ENCODE measurements at regions not wholly inside any gene's neighbourhood (a gene's known extent, or its start where the extent isn't known, plus 50 kb on each side); places are given as distances from the start of the nearest gene placed in this dataset.

DNA sequence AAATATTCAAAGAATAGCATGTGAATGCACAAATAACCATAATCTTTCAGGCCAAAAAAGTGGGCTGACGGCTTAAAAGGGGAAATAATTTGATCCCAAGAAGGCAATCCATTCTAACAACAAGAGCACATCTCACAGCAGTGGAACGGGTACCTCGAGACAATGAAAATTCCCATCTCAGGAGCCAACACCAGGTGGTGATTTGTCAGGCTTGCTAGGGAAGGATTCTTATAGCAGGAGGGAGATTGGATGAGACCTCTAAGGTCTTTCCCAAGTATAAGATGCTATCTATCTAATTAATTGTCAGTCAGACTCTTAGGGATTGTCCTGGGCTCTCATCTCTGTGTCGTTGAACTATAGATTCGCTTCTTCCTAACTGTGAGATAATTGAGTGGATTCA is 284.0 kb downstream of the ETS1 start:
- TF ChIP-seq CTCF (IDR thresholded peaks at IDR 0.05; ENCODE audit: unreplicated experiment): no peak
- DNase-seq (ENCODE audit: low spot score): no peak
- H3K27me3 Mint-ChIP-seq (ENCODE audit: unreplicated experiment): no peaks in the 10 kb centered on the region

DNA sequence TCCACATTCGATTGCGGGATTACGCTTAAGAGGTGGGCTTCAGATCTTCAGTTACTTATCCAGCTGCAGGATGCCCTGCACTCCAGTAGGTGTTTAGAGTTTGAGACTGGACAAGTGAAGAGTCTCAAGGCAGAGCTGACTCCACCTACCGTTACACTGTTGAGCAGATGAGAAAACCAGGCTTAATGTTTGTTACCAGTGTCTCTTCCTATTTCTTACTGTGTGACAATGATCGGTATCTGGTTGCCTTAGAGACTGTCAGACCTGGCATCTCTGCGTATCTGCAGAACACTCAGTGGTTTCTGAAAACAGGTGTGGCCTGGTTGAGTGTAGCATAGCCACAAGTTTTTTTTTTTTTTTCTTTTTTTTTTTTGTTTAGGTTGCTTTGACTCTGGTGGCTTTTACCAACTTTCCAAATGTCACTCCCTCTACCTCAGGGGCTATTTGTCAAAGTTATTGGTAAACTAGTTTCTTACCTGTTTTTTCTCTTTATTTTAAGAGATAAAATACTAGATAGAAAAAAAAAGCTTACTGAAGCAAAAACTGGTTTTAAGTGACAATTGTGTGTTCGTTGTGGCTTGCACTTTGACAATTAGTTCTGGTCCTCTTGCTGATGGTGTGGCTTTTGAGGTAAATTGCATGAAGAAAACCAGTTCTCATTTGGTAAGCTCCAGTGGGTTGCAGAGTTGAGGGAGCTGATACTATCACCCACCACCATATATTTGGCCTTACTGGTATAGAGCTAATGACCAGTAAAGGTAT is 284.8 kb downstream of the ETS1 start:
- no peak for DNase-seq (ENCODE audit: low spot score)
- H3K27ac Mint-ChIP-seq (ENCODE audit: unreplicated experiment): no peak overlapping the region
- H3K4me3 Mint-ChIP-seq (ENCODE audit: unreplicated experiment): no peak overlapping the region
- H3K4me1 Mint-ChIP-seq (ENCODE audit: unreplicated experiment): peaks cover 2% of the 10 kb centered on the region
- no peaks in the 10 kb centered on the region for H3K36me3 Mint-ChIP-seq (ENCODE audit: low read depth, unreplicated experiment)
- no peak for TF ChIP-seq CTCF (IDR thresholded peaks at IDR 0.05; ENCODE audit: unreplicated experiment)
- H3K9me3 Mint-ChIP-seq (ENCODE audit: unreplicated experiment): no peaks in the 10 kb centered on the region
- H3K27me3 Mint-ChIP-seq (ENCODE audit: unreplicated experiment): no peaks in the 10 kb centered on the region

More for the DNA sequence above, 284.0 kb downstream of the ETS1 start:
- Mint-ChIP-seq H3K4me1 (ENCODE audit: unreplicated experiment) (peaks cover 2% of the 10 kb centered on the region), H3K4me3 (ENCODE audit: unreplicated experiment) (no peak overlapping the region), H3K36me3 (ENCODE audit: low read depth, unreplicated experiment) (no peaks in the 10 kb centered on the region), H3K27ac (ENCODE audit: unreplicated experiment) (no peak overlapping the region), H3K9me3 (ENCODE audit: unreplicated experiment) (no peaks in the 10 kb centered on the region)

DNA sequence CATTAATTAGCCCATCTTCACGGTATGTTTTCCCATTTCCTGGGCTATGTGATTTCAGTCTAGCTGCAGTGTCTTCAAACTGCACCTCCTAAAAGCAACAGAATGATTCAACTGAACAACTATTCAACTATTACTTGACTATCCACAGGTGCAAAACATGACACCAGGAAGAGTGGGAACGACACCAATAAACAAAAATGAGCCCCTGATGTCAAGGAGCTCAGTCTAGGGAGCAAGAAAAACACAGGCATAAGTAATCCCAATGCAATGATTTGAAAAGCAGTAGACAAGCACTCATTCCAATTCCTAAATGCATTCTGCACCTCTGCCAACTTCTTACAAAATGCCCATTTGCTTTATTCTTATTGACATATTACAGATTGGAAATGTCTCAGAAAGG is 285.6 kb downstream of the ETS1 start:
- H3K27ac Mint-ChIP-seq (ENCODE audit: unreplicated experiment): no peak overlapping the region
- no peak for DNase-seq (ENCODE audit: low spot score)
- peaks cover 2% of the 10 kb centered on the region for H3K4me1 Mint-ChIP-seq (ENCODE audit: unreplicated experiment)
- H3K36me3 Mint-ChIP-seq (ENCODE audit: low read depth, unreplicated experiment): no peaks in the 10 kb centered on the region
- H3K9me3 Mint-ChIP-seq (ENCODE audit: unreplicated experiment): no peaks in the 10 kb centered on the region
- H3K4me3 Mint-ChIP-seq (ENCODE audit: unreplicated experiment): no peak overlapping the region
- H3K27me3 Mint-ChIP-seq (ENCODE audit: unreplicated experiment): no peaks in the 10 kb centered on the region
- no peak for TF ChIP-seq CTCF (IDR thresholded peaks at IDR 0.05; ENCODE audit: unreplicated experiment)

- Mint-ChIP-seq H3K27me3 (ENCODE audit: unreplicated experiment) (no peaks in the 10 kb centered on the region), H3K4me3 (ENCODE audit: unreplicated experiment) (no peak overlapping the region), H3K27ac (ENCODE audit: unreplicated experiment) (no peak overlapping the region), H3K9me3 (ENCODE audit: unreplicated experiment) (no peaks in the 10 kb centered on the region), H3K36me3 (ENCODE audit: low read depth, unreplicated experiment) (no peaks in the 10 kb centered on the region), H3K4me1 (ENCODE audit: unreplicated experiment) (peaks cover under 1% of the 10 kb centered on the region)
- no peak for TF ChIP-seq CTCF (IDR thresholded peaks at IDR 0.05; ENCODE audit: unreplicated experiment)
- DNase-seq (ENCODE audit: low spot score): no peak
Observed at GRCh38 chr11:128300785-128301184, 286.6 kb downstream of the ETS1 start.

DNA sequence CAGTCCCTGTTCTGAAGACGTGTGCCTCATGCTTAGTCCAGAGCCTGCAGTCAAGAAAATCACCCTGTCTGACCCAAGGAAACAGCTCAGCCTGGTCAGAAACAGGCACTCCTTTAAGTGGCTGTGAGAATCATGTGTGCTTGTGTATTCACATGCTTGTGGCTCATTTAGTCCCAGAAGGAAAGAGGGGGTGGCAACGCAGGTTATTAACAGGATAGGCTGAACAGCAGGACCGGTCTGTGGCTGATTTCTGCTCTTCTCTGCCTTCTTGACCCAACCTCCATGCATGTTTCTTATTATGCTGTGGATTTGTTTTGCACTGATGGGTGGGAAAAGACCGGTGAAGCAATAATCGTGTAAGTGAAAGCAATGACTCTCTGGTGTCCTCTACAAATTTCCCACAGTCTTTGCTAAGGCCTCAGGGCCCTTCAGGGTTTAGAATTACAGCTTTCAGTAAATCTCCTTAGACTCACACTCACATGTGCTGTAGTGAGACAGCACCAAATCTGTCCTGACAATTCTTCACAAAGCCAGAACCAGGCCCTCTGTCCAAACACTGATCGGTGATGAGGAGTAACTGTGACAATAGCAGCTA is 288.1 kb downstream of the ETS1 start:
- Mint-ChIP-seq H3K4me1 (ENCODE audit: unreplicated experiment) (no peaks in the 10 kb centered on the region), H3K27me3 (ENCODE audit: unreplicated experiment) (no peaks in the 10 kb centered on the region), H3K9me3 (ENCODE audit: unreplicated experiment) (no peaks in the 10 kb centered on the region), H3K27ac (ENCODE audit: unreplicated experiment) (no peak overlapping the region), H3K4me3 (ENCODE audit: unreplicated experiment) (no peak overlapping the region), H3K36me3 (ENCODE audit: low read depth, unreplicated experiment) (no peaks in the 10 kb centered on the region)
- no peak for DNase-seq (ENCODE audit: low spot score)
- no peak for TF ChIP-seq CTCF (IDR thresholded peaks at IDR 0.05; ENCODE audit: unreplicated experiment)
